Daoy (cell line): ENCODE measurements at regions not wholly inside any gene's neighbourhood (a gene's known extent, or its start where the extent isn't known, plus 50 kb on each side); places are given as distances from the start of the nearest gene placed in this dataset.

Experiments used
- DNase-seq: peaks from one replicate; pipeline ENCODE4 v3.0.0-alpha.2; 2015; ENCODE audit warnings: low read depth

DNA sequence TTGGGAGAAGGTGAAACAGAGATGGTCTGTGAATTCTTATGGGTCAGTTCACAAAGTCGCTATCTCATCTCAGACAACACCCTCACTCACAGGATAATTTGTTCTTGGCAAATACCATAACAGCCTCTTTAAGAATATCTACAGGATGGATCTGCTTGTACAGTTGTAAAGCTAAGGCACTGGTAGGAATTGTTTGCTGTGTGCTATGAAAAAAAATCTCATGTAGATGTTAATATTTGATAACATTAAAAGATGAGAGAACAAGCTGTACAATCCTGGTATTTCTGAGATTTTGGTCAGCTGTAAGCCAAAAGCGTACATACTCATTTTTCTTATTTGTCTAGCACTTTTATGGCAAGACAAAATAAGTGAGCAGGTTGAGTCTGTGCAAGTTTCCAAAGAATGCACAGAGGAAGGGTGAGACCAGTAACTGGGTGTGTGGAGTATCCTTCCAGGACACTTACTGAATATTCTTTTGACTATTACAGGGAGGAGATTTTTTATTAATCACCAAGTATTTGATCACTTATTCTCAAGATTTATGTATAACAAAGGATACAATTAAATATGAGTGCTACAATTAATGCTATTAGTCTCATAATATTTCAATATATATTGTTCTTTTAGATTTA, 814.5 kb upstream of the MIR17HG start:
- no peak for DNase-seq

- no peak for DNase-seq
These were observed 813.6 kb upstream of the MIR17HG start for GRCh38 chr13:90533866-90534265.

DNA sequence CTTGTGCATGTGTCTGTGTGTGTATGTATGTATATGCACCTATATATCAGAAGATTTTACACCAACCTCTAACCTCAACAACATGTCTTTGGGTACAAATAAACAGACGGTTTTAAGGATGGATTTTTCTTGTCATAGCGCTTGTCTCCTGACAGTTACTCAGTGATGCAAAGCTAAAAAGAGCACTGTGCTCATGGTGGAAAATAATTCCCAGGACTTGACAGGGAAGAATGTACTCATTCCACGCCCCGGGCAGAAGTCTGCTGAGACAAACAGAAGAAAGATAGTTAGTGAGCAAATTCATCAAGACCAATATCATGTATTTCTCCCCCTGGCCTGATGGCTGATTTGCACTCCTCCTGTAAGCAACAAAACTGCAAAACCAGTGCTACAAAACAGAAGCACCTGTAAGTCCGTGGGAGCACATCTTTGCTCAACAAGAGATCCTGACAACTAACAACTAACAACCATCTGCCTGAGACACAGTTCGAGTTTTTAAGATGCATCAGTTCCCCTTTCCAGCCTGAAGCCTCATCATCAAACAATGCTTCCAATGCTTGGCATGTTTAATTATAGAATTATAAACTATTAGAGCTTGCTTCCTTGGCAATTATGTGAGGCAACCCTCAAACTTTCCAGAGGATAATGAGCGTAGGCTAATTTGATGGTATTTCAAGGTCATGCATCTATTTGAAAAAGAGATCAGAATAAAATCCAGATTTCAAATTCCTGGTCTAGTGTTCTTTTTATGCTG, 812.7 kb upstream of the MIR17HG start:
- DNase-seq, result no peak

DNA sequence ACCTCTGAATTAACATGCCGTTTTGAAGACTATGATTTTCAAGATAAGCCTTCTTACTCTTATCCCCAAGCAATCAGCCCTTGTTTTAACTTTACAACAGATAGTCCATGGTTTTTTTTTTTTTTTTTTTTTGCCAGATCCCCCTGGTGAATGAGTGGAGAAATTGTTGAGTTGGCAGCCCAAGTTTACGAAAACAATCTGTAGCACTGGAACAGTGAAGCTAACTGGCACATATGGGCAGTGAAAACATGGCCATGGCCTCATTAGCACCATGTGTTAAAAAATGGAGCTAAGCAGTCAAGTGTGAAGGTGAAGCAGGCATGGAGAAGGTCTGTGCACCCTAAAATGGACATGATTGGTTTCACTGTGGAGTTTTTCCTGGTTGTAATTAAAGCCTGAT, 812.1 kb upstream of the MIR17HG start:
- DNase-seq, result no peak

- DNase-seq, result no peak
These were observed 809.4 kb upstream of the MIR17HG start for GRCh38 chr13:90538063-90538462.

DNA sequence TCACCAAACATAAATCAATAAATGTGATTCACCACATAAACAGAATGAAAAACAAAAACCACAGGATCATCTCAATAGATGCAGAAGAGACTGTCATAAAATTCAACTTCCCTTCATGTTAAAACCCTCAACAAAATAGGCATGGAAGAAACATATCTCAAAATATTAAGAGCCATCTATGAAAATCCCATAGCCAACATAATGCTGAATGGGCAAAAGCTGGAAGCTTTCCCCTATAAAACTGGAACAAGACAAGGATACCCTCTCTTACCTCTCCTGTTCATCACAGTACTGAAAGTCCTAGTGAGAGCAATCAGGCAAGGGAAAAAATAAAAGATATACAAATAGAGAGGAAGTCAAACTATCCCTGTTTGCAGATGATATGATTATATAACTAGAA, 806.1 kb upstream of the MIR17HG start:
- DNase-seq, result no peak

GRCh38 chr13:90542959-90543505, 804.5 kb upstream of the MIR17HG start:
- DNase-seq, result no peak

GRCh38 chr13:90545070-90545840, 802.2 kb upstream of the MIR17HG start:
- DNase-seq, result no peak

DNA sequence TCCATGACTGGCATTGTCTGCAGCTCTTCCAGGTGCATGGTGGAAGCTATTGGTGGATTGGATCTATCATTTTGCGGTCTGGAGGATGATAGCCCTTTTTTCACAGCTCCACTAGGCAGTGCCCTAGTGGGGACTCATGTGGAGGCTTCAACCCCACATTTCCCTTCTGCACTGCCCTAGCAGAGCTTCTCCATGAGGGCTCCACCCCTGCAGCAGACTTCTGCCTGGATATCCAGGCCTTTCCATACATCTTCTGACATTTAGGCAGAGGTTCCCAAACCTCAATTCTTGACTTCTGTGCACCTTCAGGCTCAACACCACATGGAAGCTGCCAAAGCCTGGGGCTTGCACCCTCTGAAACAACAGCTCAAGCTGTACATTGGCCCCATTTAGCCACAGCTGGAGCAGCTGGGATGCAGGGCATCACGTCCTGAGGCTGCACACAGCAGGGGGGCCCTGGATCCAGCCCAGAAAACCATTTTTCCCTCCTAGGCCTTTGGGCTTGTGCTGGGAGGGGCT, 800.2 kb upstream of the MIR17HG start:
- DNase-seq, result no peak

DNA sequence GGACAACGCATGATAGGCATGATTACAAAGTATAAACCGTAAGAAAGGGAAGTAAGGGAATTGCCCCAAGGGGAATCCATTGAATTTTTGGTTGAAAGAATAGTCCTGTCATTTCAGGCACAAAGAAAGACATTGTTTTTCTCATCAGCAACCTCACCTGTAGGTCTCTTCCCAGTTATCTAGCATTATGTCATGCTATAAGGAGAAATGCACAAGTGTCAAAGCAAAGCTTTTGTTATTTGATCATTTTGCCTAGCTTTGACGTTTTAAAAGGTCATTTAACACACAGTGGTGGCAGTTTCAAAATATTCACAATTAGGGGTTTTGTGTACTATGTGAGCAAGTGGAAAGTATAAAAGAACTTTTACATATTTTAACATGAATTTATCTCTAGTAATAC, 796.2 kb upstream of the MIR17HG start:
- DNase-seq, result no peak

- no peak for DNase-seq
These were observed 794.8 kb upstream of the MIR17HG start for GRCh38 chr13:90552702-90553101.

- no peak for DNase-seq
These were observed 794.3 kb upstream of the MIR17HG start for GRCh38 chr13:90553159-90553558.

DNA sequence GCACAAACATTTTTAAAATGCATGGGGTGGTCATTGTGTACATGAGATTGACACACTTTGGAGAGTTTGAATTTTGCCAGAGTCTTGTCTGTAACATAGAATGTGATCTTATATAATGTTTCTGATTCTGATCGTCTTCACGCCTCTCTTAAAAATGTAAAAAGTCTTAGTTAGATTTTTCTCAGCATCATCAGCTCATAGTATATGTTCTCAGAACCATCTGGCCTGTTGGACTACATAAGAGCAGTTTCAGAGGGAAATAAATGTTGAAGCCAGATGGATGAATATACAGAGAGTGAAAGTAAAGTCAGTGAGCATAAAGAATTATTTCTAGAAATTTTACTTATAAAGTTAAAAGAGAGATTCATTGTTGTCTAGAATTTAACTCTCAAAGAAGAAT, 789.9 kb upstream of the MIR17HG start:
- DNase-seq, result no peak

- DNase-seq, result no peak
These were observed 785.0 kb upstream of the MIR17HG start for GRCh38 chr13:90562443-90562842.

- no peak for DNase-seq
These were observed 783.4 kb upstream of the MIR17HG start for GRCh38 chr13:90564096-90564495.

- DNase-seq, result no peak
These were observed 782.9 kb upstream of the MIR17HG start for GRCh38 chr13:90564566-90564965.

GRCh38 chr13:90565985-90566713, 781.3 kb upstream of the MIR17HG start:
- no peak for DNase-seq

DNA sequence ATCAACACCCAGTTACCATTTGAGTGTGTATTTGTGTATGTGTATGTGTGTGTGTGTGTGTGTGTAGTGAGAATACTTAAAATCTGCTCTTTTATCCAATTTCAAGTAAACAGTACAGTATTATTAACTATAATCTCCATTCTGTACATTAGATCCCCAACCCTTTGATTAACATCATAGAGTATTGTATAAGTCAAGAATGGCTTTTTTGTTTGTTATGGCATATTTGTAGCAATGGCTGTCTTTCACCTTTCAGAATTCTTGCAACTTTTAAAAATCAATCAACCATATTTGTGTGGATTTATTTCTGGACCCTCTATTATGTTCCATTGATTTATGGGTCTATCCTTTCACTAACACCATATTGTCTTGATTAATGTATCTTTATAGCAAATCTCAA, 779.3 kb upstream of the MIR17HG start:
- DNase-seq, result no peak

- no peak for DNase-seq
These were observed 771.4 kb upstream of the MIR17HG start for GRCh38 chr13:90576067-90576466.

DNA sequence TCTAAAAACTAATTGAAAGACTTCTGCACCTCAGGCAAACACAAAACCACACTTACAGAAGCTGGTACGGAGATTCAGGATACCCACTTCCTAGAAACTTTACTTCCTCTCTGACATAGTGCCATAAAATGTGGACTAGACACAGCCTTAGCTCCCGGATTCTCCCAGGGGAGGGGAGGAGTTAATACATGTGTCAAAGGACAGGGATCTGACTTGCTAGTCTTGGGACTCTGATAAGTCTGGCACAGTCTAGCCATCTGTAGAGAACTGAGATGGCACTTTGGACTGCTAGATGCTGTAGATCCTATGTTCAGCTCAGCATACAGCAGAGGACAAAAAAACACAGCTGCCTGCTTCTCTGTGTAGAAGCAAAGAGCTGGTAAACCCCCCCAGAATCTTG, 769.8 kb upstream of the MIR17HG start:
- no peak for DNase-seq

GRCh38 chr13:90585392-90585791, 762.1 kb upstream of the MIR17HG start:
- DNase-seq, result no peak
